Osteoblast (primary cell): ENCODE measurements at regions not wholly inside any gene's neighbourhood (a gene's known extent, or its start where the extent isn't known, plus 50 kb on each side); places are given as distances from the start of the nearest gene placed in this dataset.

Experiments
- DNase-seq: peaks from one replicate; pipeline ENCODE4 v3.0.0; 2011; ENCODE audit warnings: low spot score, mixed read lengths; ENCODE audit not compliant: insufficient read length; ENCODE audit errors: missing footprints
- H2AFZ ChIP-seq: 2 replicates; pipeline ENCODE4 v1.6.0; 2011; ENCODE audit warnings: mild to moderate bottlenecking, low read length
- H3K27ac ChIP-seq: 2 replicates; pipeline ENCODE4 v1.5.1; 2011; ENCODE audit warnings: mild to moderate bottlenecking, low read depth, low read length, moderate library complexity
- H3K27me3 ChIP-seq: 2 replicates; pipeline ENCODE4 v1.6.0; 2012; ENCODE audit warnings: mild to moderate bottlenecking, control low read depth, inconsistent platforms, low read length, moderate library complexity; ENCODE audit not compliant: insufficient read depth
- H3K36me3 ChIP-seq: 2 replicates; pipeline ENCODE4 v1.5.1; 2011; ENCODE audit warnings: mild to moderate bottlenecking, low read length, control low read depth, moderate library complexity; ENCODE audit not compliant: insufficient read depth
- H3K4me1 ChIP-seq: 2 replicates; pipeline ENCODE4 v1.5.1; 2011; ENCODE audit warnings: mild to moderate bottlenecking, low read length, control low read depth, moderate library complexity; ENCODE audit not compliant: insufficient read depth
- H3K4me2 ChIP-seq: 2 replicates; pipeline ENCODE4 v1.6.0; 2011; ENCODE audit warnings: mild to moderate bottlenecking, low read length; ENCODE audit not compliant: insufficient read depth
- H3K4me3 ChIP-seq: fragments of 200-600 bp; sonication (generic); 3 replicates; pipeline ENCODE4 v1.5.1; 2012; ENCODE audit warnings: mild to moderate bottlenecking, low read length, inconsistent platforms; ENCODE audit not compliant: insufficient read depth
- H3K79me2 ChIP-seq: 2 replicates; pipeline ENCODE4 v1.6.0; 2012; ENCODE audit warnings: mild to moderate bottlenecking, low read length, control low read depth, inconsistent platforms; ENCODE audit not compliant: insufficient read depth
- H3K9me3 ChIP-seq: 2 replicates; pipeline ENCODE4 v1.5.1; 2011; ENCODE audit warnings: low read depth, low read length, control low read depth
- H4K20me1 ChIP-seq: 2 replicates; pipeline ENCODE4 v1.6.0; 2012; ENCODE audit warnings: mild to moderate bottlenecking, low read length, control low read depth; ENCODE audit not compliant: insufficient read depth
- CTCF ChIP-seq: IDR thresholded peaks from 2 replicates; pipeline ENCODE4 v1.5.1; 2011; ENCODE audit warnings: mild to moderate bottlenecking, low read depth, low read length, moderate library complexity; ENCODE audit errors: extremely low read depth

- H2AFZ ChIP-seq, result no peak overlapping the region
- TF ChIP-seq CTCF, result no peak
- no peaks in the 10 kb centered on the region for H3K36me3 ChIP-seq
- no peaks in the 10 kb centered on the region for H4K20me1 ChIP-seq
- H3K79me2 ChIP-seq, result no peaks in the 10 kb centered on the region
- no peaks in the 10 kb centered on the region for H3K27me3 ChIP-seq
- no peak overlapping the region for H3K27ac ChIP-seq
- DNase-seq, result no peak
- H3K9me3 ChIP-seq, result peaks cover 2% of the 10 kb centered on the region
- no peaks in the 10 kb centered on the region for H3K4me1 ChIP-seq
- no peak overlapping the region for H3K4me2 ChIP-seq
- no peak overlapping the region for H3K4me3 ChIP-seq
These were observed 717.7 kb upstream of the ATXN8OS start for GRCh38 chr13:69389899-69390298.

GRCh38 chr13:69373747-69374425 lies 733.7 kb upstream of the ATXN8OS start:
- no peak for DNase-seq
- H3K9me3 ChIP-seq, result no peaks in the 10 kb centered on the region
- H4K20me1 ChIP-seq, result no peaks in the 10 kb centered on the region
- H3K79me2 ChIP-seq, result no peaks in the 10 kb centered on the region
- H3K4me1 ChIP-seq, result no peaks in the 10 kb centered on the region
- H3K27me3 ChIP-seq, result no peaks in the 10 kb centered on the region
- no peak overlapping the region for H3K27ac ChIP-seq
- H3K4me3 ChIP-seq, result no peak overlapping the region
- no peaks in the 10 kb centered on the region for H3K36me3 ChIP-seq
- no peak overlapping the region for H2AFZ ChIP-seq
- no peak for TF ChIP-seq CTCF
- H3K4me2 ChIP-seq, result no peak overlapping the region

- Histone ChIP-seq H3K36me3 (no peaks in the 10 kb centered on the region), H4K20me1 (no peaks in the 10 kb centered on the region)
- no peak for TF ChIP-seq CTCF
These were observed 744.3 kb upstream of the ATXN8OS start for GRCh38 chr13:69363360-69363759.

GRCh38 chr13:69331245-69331644 lies 776.4 kb upstream of the ATXN8OS start:
- no peaks in the 10 kb centered on the region for H3K4me1 ChIP-seq
- TF ChIP-seq CTCF, result no peak
- no peak overlapping the region for H3K4me3 ChIP-seq
- H3K9me3 ChIP-seq, result peaks cover 3% of the 10 kb centered on the region
- H3K4me2 ChIP-seq, result no peak overlapping the region
- no peaks in the 10 kb centered on the region for H3K79me2 ChIP-seq
- H3K27ac ChIP-seq, result no peak overlapping the region
- H2AFZ ChIP-seq, result no peak overlapping the region
- no peaks in the 10 kb centered on the region for H4K20me1 ChIP-seq
- no peaks in the 10 kb centered on the region for H3K27me3 ChIP-seq
- DNase-seq, result no peak
- H3K36me3 ChIP-seq, result no peaks in the 10 kb centered on the region

More at GRCh38 chr13:69363360-69363759, 744.3 kb upstream of the ATXN8OS start:
- Histone ChIP-seq H3K27me3 (no peaks in the 10 kb centered on the region), H3K27ac (no peak overlapping the region), H3K4me1 (no peaks in the 10 kb centered on the region), H3K4me3 (no peak overlapping the region), H3K9me3 (no peaks in the 10 kb centered on the region), H3K4me2 (no peak overlapping the region), H3K79me2 (no peaks in the 10 kb centered on the region), H2AFZ (no peak overlapping the region)
- DNase-seq, result no peak
